AG09319 (cell line): ENCODE measurements at regions not wholly inside any gene's neighbourhood (a gene's known extent, or its start where the extent isn't known, plus 50 kb on each side); places are given as distances from the start of the nearest gene placed in this dataset.
"Not testable (repeated sequence)": the region's sequence is repeated elsewhere in the genome, so short reads cannot be mapped to it uniquely, and the experiment has no call there.

Experiments
- DNase-seq: peaks from one replicate; pipeline ENCODE4 v3.0.0-alpha.2; 2010; ENCODE audit warnings: low read depth; ENCODE audit errors: extremely low read depth
- CTCF ChIP-seq: IDR thresholded peaks from 2 replicates; pipeline ENCODE4 v1.5.1; 2011; ENCODE audit warnings: low read depth, mild to moderate bottlenecking, inconsistent platforms, low read length, moderate library complexity

- no peak for TF ChIP-seq CTCF
- no peak for DNase-seq
Measured at GRCh38 chr1:223019256-223019655, 123.8 kb downstream of the TLR5 start.

GRCh38 chr1:223020770-223021169 lies 122.3 kb downstream of the TLR5 start:
- TF ChIP-seq CTCF, result no peak
- no peak for DNase-seq

GRCh38 chr1:223022641-223023473 lies 120.2 kb downstream of the TLR5 start:
- no peak for TF ChIP-seq CTCF
- DNase-seq, result no peak

GRCh38 chr1:223023863-223024262 lies 119.2 kb downstream of the TLR5 start:
- TF ChIP-seq CTCF, result no peak
- DNase-seq, result no peak

- not testable (repeated sequence) for DNase-seq
Measured at GRCh38 chr1:223024486-223024885, 118.6 kb downstream of the TLR5 start.

GRCh38 chr1:223025190-223025734 lies 117.8 kb downstream of the TLR5 start:
- DNase-seq, result not testable (repeated sequence)

GRCh38 chr1:223026639-223027038 lies 116.4 kb downstream of the TLR5 start:
- DNase-seq, result not testable (repeated sequence)

- DNase-seq, result no peak
Measured at GRCh38 chr1:223029985-223030769, 112.9 kb downstream of the TLR5 start.

More at GRCh38 chr1:223029985-223030769, 112.9 kb downstream of the TLR5 start:
- no peak for TF ChIP-seq CTCF
